Activated CD4-positive, CD25-positive, alpha-beta regulatory T cell treated with anti-CD3 and anti-CD28 coated beads, Interleukin-2, amount 50 U/mL, for 72 hours (primary cell): ENCODE measurements at regions not wholly inside any gene's neighbourhood (a gene's known extent, or its start where the extent isn't known, plus 50 kb on each side); places are given as distances from the start of the nearest gene placed in this dataset.
"Not testable (repeated sequence)": the region's sequence is repeated elsewhere in the genome, so short reads cannot be mapped to it uniquely, and the experiment has no call there.

ENCODE experiments used
- DNase-seq: peaks from one replicate; pipeline ENCODE4 v3.0.0; 2021

DNA sequence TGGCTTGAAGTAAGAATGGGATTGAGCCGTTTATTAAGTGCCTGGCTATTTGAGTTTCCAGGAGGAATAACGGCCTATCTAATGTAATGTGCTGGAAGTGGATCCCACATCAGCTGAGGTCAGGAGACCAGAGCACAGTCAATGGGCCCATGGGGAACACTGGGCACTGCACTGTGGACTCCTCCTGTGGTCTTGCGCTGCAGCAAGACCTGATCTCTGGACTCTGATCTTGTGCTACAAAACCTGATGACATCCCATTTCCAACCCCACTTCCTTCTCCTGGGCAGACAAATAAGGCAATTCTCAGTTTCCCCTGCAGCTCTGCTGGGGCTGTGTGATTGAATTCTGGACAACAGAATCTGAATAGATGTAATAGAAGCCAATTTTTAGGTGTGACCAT lies 151.7 kb upstream of the ADCY2 start:
- DNase-seq, result no peak

DNA sequence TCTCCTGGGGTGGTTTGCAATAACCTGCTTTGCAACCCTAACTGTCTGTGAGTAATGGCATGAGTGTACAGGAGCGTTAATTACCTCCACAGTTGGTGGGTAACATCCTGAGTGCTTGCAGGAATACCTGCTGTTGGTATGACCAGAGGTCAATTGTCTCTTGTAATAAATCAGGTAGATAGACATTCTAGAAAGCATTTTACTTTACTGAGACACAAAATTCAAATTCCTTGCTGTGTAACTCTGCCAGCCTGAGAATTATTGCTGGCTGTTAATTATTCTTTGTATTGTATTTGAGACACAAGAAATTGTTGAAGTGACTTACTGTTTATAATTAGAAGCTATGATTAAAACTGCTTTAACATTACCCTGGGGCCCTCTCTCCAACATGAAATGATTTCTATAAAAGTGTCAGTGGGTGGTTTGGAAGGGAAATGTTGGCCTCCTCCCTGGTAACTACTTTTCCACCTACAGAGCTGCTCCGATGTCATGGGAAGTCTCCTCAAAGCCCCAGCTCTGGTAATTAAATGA lies 150.8 kb upstream of the ADCY2 start:
- no peak for DNase-seq

GRCh38 chr5:7246287-7246686 lies 149.7 kb upstream of the ADCY2 start:
- DNase-seq, result no peak

DNA sequence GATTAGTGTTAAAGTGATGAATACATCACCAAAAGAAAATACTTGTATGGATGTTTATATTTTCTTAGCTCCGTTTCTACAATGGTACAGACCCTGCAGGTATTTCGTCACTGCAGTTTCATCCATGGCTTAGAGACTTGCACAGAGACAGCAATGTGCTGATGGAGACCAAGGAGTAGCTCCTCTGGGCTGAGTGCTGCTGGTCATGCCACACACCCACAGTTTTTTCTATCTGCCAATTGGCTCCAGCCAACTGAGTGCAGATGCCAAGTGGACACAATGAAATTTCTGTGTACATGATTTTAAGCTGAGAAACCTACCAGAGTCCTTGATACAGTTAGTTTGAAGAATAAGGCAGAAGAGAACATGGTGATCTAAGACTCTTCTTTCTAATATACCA lies 145.9 kb upstream of the ADCY2 start:
- DNase-seq, result no peak

DNA sequence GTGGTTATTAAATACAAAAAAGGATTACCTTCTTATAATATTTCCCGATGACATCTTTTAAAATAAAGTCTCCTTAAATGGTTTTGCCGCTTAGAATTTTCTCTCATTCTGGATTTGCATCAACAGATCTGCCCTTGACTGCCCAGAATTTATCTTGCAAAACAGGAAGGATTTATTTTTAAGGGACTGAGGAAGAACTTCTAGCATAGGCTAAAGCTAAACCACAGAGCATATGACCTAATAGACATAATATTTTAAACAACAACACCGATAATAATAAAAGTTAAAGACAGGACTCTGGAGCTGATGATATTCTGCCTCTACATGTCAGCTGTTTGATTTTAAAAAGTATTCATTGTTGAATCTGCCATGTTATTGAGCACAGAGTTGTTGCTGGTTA lies 145.3 kb upstream of the ADCY2 start:
- DNase-seq, result no peak

DNA sequence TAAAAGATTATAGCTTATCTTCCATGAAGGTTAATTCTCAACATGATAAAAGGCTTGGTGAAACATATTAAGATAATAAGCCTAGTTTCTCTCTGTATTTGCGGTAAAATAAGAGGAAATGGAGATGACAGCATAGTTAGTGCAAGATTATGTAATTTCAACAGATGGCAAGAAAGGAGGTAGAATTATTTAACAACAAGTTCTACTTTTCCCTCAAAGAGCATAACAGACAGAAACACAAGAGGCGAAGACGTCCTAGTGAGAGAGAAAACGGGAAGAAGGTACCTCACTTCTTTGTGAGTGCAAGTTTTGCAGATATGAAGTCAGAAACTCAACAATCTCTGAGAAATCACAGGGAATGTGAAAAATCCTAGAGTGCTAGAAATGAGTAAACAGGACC lies 144.8 kb upstream of the ADCY2 start:
- DNase-seq, result no peak

- DNase-seq, result no peak
Observed at GRCh38 chr5:7261049-7261448, 134.9 kb upstream of the ADCY2 start.

DNA sequence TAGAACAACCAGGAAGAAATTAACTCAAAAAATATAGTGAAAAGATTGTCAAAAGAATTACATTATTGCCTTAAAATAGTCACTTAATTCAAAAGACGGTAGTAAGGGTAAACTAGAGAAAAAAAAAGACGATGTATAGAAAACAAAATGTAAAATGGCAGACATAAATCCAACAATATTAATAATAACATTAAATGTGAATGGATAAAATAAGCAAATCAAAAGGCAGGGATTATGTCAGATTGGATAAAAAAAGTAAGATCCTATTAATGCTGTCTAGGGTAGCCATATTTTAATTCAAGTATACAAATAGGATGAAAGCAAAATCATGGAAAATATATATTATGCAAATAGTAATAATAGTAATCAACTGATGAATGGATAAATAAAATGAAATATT lies 134.0 kb upstream of the ADCY2 start:
- no peak for DNase-seq

DNA sequence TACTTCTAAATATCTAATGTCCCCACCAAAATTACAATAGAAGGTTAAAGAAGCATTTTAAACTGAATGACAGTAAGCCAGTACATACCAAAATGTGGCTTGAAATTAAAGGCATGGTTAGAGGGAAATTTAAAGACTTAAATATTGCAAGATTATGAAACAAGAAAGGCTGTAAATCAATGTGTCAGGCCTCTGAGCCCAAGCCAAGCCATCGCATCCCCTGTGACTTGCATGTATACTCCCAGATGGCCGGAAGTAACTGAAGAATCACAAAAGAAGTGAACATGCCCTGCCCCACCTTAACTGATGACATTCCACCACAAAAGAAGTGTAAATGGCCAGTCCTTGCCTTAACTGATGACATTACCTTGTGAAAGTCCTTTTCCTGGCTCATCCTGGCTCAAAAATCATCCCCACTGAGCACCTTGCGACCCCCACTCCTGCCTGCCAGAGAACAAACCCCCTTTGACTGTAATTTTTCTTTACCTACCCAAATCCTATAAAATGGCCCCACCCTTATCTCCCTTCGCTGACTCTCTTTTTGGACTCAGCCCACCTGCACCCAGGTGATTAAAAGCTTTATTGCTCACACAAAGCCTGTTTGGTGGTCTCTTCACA lies 132.4 kb upstream of the ADCY2 start:
- DNase-seq, result not testable (repeated sequence)

DNA sequence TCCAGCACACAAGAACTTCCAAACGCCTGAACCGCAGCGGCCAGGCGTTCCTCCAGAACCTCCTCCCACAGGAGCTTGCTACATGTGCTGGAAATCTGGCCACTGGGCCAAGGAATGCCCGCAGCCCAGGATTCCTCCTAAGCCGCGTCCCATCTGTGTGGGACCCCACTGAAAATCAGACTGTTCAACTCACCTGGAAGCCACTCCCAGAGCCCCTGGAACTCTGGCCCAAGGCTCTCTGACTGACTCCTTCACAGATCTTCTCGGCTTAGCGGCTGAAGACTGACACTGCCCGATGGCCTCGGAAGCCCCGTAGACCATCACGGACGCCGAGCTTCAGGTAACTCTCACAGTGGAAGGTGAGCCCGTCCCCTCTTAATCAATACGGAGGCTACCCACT lies 130.2 kb upstream of the ADCY2 start:
- not testable (repeated sequence) for DNase-seq

GRCh38 chr5:7268722-7269121 lies 127.2 kb upstream of the ADCY2 start:
- not testable (repeated sequence) for DNase-seq

DNA sequence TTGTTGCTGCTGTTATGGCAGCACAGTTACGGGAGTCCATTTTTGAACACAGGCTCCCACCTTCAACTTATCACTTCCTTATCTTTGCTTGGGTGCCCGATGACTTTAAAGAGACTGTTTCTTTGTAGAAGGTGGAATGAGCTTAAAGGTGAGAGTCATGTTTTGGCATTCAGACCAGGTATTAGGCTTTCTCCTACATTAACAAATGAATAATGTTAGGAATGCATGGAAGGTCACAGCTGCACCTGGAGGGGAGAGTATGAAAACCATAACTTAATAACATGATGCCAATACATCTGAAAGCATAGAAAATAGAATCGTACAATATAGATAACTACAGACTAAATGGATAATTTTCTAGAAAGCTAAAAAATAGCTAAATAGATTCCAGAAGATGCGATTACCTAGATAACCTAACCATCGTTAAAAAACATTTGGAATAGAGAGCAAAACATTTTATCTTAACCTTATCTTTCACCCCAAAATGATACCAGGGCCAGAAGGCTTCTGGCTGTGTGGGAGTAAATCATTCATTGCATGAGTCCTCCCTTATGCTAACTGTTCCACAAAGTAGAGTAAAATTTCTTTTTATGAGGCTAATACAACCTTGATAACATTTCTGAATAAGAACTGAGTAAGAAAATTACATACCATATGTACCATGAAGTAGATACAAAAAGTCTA lies 126.2 kb upstream of the ADCY2 start:
- no peak for DNase-seq

DNA sequence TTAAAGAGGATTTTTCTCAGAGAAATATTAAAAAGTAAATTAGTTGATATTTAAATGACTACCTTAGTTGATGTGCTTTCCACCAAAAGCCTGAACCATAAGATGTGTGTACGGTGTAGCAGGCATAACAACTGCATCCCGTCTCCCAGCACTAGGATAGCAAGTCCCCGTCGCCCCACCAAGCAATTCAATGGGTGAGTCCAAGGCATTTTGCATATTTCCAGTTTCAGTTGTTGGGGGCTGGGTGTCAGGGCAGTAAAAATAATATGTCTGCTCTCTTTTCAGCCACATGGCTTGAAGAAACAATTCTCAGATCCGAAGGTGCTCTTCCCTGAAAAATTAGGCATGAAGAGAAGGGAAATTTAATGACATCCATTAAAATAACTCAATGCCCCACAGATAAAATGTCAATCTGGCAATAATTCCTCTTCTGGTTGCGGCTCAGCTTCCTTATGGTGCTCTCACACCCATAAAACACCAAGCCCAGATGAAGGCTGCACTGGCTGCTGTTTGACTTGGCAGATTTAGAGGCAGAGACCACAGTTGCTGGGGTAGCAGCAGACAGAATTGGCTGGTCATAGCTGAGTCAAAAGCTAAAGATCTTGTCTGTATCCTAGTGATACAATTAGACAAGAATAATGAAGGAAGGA lies 124.4 kb upstream of the ADCY2 start:
- no peak for DNase-seq

- DNase-seq, result no peak
Observed at GRCh38 chr5:7272408-7272965, 123.5 kb upstream of the ADCY2 start.

DNA sequence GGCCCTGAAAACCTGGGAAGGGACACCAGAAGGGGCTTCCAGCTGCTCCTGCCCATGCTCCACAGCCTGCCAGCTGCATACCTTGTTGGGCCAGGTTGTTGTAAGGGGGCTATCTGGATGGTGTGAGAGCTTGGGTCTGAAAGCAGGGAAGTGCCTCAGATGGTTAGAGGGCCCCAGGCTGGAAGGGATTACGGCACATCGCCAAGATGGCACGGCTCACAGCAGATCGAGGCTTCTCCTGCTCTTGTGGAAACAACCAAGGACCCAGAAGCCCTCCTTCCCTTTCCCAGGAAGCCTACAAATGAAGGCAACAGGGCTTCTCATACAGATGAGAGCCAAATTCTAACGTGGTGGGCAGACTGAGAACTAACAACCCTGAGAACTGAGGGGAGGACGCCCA lies 121.7 kb upstream of the ADCY2 start:
- DNase-seq, result no peak

- not testable (repeated sequence) for DNase-seq
Observed at GRCh38 chr5:7289634-7290033, 106.3 kb upstream of the ADCY2 start.

GRCh38 chr5:7297821-7298220 lies 98.1 kb upstream of the ADCY2 start:
- DNase-seq, result not testable (repeated sequence)

- not testable (repeated sequence) for DNase-seq
Observed at GRCh38 chr5:7299731-7300130, 96.2 kb upstream of the ADCY2 start.

DNA sequence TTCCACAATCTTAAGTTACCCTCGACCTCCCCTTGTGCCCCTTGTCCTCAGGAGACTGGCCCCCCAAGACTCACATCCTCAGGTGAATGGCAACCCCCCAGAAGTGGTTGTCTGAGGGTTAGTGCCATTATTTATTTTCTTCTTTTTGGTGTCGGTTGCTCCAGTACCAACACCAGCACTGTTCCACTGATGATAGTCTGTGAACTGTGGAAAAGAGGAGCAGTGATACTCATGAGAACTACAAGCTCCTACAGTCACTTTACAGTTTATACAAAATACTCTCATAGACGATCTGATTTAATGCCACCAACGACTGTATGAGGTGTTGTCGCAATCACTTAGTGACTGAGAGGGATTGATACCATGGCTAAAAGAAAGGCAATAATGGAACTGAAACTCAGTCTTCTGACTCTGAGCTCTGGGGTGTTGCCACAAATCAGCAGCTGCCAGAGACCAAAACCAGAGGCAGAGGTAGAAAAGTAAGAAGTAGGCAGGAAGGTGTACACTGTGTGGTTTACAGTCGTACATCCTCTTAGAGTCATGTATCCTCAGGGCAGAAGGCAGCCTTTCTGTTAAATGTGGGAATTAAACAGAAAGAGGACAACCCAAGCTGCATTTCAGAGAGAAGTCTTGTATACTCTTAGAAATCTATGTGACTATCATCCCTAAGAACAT lies 90.8 kb upstream of the ADCY2 start:
- not testable (repeated sequence) for DNase-seq

GRCh38 chr5:7306556-7306955 lies 89.4 kb upstream of the ADCY2 start:
- not testable (repeated sequence) for DNase-seq

GRCh38 chr5:7307709-7308108 lies 88.2 kb upstream of the ADCY2 start:
- DNase-seq, result not testable (repeated sequence)

- DNase-seq, result not testable (repeated sequence)
Observed at GRCh38 chr5:7309715-7310114, 86.2 kb upstream of the ADCY2 start.

DNA sequence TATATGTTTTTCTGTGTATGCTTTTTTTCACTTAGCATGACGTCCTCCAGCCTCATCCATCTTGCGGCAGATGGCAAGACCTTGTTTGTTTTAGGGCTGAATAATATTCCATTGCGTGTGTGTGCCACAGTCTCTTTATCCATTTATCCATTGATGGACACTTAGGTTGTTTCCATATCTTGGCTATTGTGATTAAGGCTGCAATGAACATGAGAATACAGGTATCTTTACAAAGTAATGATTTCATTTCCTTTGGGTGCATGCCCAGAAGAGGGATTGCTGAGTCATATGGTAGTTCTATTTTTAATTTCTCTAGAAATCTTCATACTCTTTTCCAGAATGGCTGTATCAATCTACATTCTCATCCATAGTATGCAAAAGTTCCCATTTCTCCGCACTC lies 85.3 kb upstream of the ADCY2 start:
- not testable (repeated sequence) for DNase-seq
